ENCODE measurements at regions not wholly inside any gene's neighbourhood (a gene's known extent, or its start where the extent isn't known, plus 50 kb on each side); places are given as distances from the start of the nearest gene placed in this dataset.

GRCh38 chr11:90803366-90803765 lies 580.5 kb upstream of the CHORDC1 start:
- TF ChIP-seq ZNF671 (CRISPR knock-in tag; IDR thresholded peaks at IDR 0.05) = no peak
- no peak for TF ChIP-seq CTCF (IDR thresholded peaks at IDR 0.05)
- TF ChIP-seq ZBTB43 (CRISPR knock-in tag; IDR thresholded peaks at IDR 0.05) = no peak
